Omental fat pad (tissue), 3 donors: ENCODE measurements at regions not wholly inside any gene's neighbourhood (a gene's known extent, or its start where the extent isn't known, plus 50 kb on each side); places are given as distances from the start of the nearest gene placed in this dataset.

ENCODE experiments used
- ATAC-seq: fragments of 150-250 bp; one replicate; pipeline ENCODE4 v1.9.1; 2016; ENCODE audit warnings: mild to moderate bottlenecking, moderate library complexity; ENCODE audit not compliant: low FRiP score
- DNase-seq: peaks from one replicate; pipeline ENCODE4 v3.0.0-alpha.2; 2019; ENCODE audit warnings: low spot score
- TF ChIP-seq, protein P1 (sequence below), 3 donors: fragments of 450-650 bp; IDR thresholded peaks; one replicate each; pipeline ENCODE4 v1.5.1; 2016 to 2017; ENCODE audit warnings: antibody characterized with exemption in 3 of 3, mild to moderate bottlenecking in 3 of 3, moderate library complexity in 2 of 3

DNA sequence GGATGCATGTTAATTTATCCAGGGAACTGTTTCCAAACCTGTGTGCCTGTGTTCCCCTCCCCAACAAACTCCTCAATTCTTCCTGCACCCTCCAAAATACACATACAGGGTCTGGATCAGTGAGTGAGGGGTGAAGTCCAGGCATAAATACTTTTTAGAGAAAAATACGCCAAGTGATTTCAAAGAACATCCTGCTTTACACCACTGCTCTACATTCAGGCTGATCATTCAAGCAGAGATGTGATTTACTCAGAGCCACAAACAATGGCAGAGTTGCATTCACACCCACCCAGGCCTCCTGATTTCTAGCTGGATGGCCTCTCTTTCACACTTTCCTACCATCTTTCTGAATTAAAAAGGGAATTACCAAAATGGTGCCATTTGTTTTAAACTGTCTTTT, 289.5 kb upstream of the SLC14A2 start:
- ATAC-seq (no peak), DNase-seq (no peak)
- TF ChIP-seq, protein P1, sequence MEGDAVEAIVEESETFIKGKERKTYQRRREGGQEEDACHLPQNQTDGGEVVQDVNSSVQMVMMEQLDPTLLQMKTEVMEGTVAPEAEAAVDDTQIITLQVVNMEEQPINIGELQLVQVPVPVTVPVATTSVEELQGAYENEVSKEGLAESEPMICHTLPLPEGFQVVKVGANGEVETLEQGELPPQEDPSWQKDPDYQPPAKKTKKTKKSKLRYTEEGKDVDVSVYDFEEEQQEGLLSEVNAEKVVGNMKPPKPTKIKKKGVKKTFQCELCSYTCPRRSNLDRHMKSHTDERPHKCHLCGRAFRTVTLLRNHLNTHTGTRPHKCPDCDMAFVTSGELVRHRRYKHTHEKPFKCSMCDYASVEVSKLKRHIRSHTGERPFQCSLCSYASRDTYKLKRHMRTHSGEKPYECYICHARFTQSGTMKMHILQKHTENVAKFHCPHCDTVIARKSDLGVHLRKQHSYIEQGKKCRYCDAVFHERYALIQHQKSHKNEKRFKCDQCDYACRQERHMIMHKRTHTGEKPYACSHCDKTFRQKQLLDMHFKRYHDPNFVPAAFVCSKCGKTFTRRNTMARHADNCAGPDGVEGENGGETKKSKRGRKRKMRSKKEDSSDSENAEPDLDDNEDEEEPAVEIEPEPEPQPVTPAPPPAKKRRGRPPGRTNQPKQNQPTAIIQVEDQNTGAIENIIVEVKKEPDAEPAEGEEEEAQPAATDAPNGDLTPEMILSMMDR (IDR thresholded peaks at IDR 0.05) = no peak

DNA sequence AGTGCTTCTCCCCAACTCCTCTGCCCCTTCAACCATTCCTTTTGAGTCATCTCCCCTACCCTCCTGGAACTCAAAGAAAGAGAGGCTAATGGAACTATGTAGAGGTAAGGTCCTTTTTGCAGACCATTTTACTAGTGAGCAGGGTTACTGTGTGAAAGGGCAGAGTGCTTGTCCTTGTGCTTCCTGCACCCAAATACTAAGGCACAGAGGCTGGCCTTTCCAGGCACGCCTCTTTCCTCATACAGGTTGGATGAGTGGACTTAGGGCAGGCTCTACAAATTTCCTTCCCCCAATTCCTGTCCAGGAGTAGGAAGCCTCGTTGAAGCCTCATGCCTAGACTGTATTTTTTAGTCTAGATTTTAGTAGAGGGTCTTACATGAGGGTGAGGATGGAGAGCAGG, 288.8 kb upstream of the SLC14A2 start:
- ATAC-seq = no peak
- TF ChIP-seq, protein P1 (IDR thresholded peaks at IDR 0.05) = no peak

DNA sequence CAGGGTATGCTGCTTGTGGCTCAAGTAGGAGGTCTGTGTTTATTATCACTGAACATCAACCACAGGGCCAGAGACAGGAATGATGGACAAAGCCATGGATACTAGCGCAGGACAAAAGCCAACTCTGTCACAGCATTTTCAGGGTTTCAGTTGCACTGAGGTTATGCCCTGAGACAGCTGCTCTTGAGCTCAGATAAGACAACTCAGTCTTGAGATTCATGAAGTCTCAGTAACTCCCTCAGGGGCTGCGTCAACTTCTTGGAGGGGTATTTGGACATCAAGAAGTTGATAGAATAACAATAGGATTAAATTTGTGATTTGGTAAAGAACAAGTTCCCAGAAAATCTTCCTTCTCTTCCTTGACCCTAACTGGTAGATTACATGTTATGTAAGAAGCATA, 287.0 kb upstream of the SLC14A2 start:
- DNase-seq (no peak), ATAC-seq (no peak)
- TF ChIP-seq, protein P1 (IDR thresholded peaks at IDR 0.05) = no peak

More for the DNA sequence above, 288.8 kb upstream of the SLC14A2 start:
- no peak for DNase-seq

DNA sequence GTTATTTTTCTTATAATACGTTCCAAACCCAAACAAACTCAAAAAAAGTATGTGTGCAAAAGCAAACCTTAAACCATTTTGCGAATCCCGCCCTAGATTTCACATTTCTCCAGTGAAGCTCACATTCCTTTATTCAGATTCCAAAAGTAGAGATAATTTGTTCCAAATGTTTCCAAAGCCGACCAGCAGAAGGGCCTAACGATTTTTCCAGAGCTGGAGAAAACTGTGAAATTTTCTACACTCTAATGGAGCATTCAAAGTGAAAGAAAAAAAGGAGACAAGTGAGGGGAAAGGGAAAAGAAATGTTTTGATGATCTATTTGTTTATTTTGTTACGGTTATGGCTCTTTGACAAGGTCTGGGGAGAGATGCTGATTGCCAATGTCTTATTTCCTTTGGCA, 286.5 kb upstream of the SLC14A2 start:
- TF ChIP-seq, protein P1 (IDR thresholded peaks at IDR 0.05) = no peak
- ATAC-seq = no peak

DNA sequence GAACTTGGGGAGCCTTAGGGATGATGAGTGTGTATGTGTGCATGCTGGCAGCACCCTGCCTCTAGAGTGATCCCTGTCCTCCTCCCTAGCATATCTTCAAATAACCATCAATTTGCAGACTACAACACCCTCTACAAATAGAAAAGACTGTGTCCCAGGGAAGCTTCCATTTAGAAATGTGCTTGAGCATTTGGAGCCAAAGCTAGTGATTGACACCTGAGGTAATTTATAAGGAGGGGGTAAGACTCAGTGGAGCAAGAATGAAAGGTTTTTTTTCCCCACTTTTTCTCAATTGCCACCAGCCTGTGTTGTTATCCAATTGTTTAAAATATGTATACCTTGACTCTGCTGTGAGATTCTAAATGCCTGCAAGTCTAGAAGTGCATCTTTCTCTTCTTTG, 286.0 kb upstream of the SLC14A2 start:
- TF ChIP-seq, protein P1 (IDR thresholded peaks at IDR 0.05) = no peak
- DNase-seq = no peak
- no peak for ATAC-seq

More for the DNA sequence above, 286.5 kb upstream of the SLC14A2 start:
- no peak for DNase-seq

DNA sequence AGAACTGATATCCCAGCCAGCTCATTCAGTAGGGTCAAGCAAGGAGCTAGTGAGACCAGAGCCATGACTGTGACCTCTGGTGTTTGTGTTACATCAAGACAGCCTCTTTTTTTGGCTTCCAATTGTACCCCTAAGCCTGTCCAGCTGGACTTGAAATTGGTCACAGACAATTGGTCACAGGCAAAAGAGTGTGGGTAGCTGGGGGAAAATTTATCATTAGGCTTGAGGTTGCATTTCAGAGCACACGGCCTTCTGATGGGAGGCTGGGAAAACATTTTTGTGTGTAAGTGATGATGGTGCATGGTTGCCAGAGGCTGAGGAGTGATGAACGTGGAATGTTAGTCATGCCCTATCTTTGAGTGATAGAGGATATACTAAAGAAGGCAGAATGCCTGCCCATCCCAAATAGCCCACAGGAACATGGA, 285.1 kb upstream of the SLC14A2 start:
- peak; percentile 59 for ATAC-seq

DNA sequence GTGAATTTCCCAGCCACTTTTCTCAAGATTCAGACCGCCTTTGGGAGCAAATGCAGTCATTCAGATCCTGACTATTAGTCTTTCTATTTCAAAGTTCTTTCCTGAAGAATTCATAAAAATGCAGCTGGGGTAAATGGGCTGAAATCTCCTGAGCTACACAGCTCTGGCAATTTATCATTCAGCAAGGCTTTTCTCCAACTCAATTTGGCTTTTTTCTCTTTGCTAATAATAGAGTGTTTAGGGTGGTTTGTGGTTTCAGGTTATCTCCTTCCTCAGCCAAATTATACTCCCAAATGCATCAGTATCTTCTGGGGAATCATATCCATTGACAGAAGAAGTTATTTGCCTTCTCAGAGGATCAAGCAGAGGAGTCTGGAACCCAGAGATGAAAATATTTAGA, 282.4 kb upstream of the SLC14A2 start:
- TF ChIP-seq, protein P1 (IDR thresholded peaks at IDR 0.05) = no peak
- no peak for ATAC-seq
- no peak for DNase-seq

More for the DNA sequence above, 285.1 kb upstream of the SLC14A2 start:
- TF ChIP-seq, protein P1 (IDR thresholded peaks at IDR 0.05) = no peak
- no peak for DNase-seq
